NT2/D1 (cell line): ENCODE measurements at regions not wholly inside any gene's neighbourhood (a gene's known extent, or its start where the extent isn't known, plus 50 kb on each side); places are given as distances from the start of the nearest gene placed in this dataset.

ENCODE experiments used
- SUZ12 ChIP-seq: IDR thresholded peaks from 2 replicates; pipeline ENCODE4 v1.6.1; 2011; ENCODE audit not compliant: insufficient read length, insufficient read depth; ENCODE audit errors: extremely low read depth
- YY1 ChIP-seq: IDR thresholded peaks from 2 replicates; pipeline ENCODE4 v1.6.1; 2011; ENCODE audit not compliant: insufficient read length, insufficient read depth
- ZNF274 ChIP-seq: IDR thresholded peaks from 2 replicates; pipeline ENCODE4 v1.6.1; 2011; ENCODE audit warnings: mild to moderate bottlenecking, low read depth, low read length

- TF ChIP-seq SUZ12, result no peak
- TF ChIP-seq YY1, result no peak
- TF ChIP-seq ZNF274, result no peak
Observed at GRCh38 chr20:39503902-39504709, 542.0 kb downstream of the DHX35 start.
